GM10266 (cell line): ENCODE measurements at regions not wholly inside any gene's neighbourhood (a gene's known extent, or its start where the extent isn't known, plus 50 kb on each side); places are given as distances from the start of the nearest gene placed in this dataset.

Experiments used
- DNase-seq: peaks from one replicate; pipeline ENCODE4 v3.0.0; 2012; ENCODE audit errors: extremely low spot score
- CTCF ChIP-seq: IDR thresholded peaks from 2 replicates; pipeline ENCODE4 v1.5.1; 2012; ENCODE audit warnings: mild to moderate bottlenecking, low read depth; ENCODE audit not compliant: control insufficient read depth, insufficient read depth; ENCODE audit errors: missing control alignments

DNA sequence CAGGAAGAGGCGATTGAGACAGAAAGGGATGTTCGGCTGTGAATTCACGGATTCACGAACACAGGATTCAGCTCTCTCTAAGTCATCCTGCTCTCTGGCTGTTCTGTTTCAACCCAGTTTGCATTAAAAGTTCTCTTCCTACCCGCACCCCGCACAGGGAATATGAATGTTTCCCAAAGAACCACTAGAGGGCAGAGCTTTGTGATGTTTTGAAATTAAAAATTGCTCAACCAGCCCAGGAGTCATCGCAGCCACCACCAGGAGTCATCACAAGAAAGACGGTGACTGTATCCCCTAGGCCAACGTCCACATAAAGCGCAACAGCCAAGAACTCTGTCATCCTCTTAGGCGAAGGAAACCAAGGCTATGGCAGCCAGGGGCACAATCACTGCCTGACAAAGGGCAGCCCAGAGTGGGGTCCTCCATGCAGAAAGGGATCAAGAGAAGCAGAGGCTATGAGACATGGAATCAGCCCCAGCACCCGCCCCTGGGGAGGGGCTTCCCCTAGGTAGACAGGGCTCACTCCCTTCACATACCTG is 122.4 kb downstream of the WT1 start:
- DNase-seq, result no peak

GRCh38 chr11:32313477-32313876 is 121.9 kb downstream of the WT1 start:
- TF ChIP-seq CTCF, result no peak
- DNase-seq, result no peak

More for the DNA sequence above, 122.4 kb downstream of the WT1 start:
- peak; percentile 55 for TF ChIP-seq CTCF

- no peak for TF ChIP-seq CTCF
- DNase-seq, result no peak
Measured at GRCh38 chr11:32315121-32315520, 120.2 kb downstream of the WT1 start.

DNA sequence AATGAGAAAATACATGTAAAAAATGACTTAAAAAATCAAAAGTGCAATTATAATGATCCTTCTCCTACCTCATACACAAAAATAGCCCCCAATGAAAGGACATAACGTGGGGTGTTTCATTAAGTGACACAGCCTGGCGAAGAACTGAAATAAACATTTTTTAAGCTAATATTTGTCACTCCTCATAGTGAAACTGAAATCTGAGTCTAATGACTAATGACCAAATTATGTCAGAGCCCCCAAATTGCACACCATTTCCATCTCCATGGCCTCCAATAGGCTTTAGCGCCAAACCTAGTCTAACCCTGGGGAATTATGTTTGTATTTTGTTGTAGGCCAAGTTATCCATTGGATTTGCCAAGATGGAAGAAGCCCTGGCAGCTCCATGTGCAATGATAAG is 119.1 kb downstream of the WT1 start:
- peak; percentile 20 for DNase-seq
- no peak for TF ChIP-seq CTCF

DNA sequence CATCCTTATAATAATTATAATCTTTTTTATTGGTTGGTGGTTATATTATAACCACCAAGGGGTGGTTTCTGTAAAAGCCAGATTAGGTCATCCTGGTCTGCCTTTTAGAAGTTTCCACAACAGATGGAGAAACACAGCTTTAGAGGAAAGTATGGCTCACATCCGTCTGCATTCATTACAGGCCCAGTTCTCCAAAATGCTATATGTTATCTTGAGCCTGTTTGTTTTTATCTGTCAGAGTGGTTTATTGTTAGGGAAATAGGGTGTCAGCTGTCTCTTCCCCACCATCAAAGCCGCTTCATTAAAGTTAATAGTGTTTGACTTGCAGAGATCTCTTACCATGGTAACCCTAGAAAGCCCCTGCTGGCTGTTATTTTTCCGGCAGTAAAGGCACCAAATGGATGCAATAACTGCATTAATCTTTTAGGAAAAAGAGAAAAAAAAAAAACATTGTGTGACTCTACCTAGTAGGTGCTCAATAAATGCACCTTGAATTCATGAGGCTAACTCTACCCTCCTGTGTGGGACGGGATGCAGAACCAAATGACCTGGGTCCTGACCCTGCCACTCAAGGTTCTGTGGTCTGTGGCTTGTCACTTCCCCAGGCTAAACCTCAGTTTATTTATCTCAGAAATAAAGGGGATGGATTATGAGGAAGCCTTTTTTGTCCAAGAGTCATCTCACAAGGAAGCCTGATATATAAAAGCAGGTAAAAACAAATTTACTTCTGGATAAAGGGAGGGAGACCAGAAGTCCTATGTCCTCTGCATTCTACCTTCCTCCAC is 118.3 kb downstream of the WT1 start:
- DNase-seq, result no peak
- no peak for TF ChIP-seq CTCF

DNA sequence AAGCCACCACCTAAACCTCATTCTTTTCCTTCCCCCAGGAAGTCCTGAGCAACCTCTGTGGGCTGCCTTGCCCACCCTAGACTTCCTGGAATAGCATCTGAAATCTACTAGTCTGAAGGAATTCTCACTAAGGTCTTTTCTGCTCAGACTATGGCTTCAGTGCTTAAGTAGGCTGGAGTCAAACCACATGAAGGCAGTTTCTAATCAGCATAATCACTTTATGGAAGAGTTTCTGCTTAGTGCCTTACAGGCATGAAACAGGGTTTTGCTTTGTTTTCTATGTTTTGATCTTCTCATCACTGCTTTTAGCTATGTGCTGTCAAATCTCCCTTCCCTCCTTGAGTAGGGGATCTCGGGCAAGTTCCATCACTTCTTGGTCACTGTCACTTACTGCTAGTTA is 117.7 kb downstream of the WT1 start:
- no peak for DNase-seq
- TF ChIP-seq CTCF, result no peak
